ENCODE measurements at regions not wholly inside any gene's neighbourhood (a gene's known extent, or its start where the extent isn't known, plus 50 kb on each side); places are given as distances from the start of the nearest gene placed in this dataset.
"Not testable (repeated sequence)": the region's sequence is repeated elsewhere in the genome, so short reads cannot be mapped to it uniquely, and the experiment has no call there.

DNA sequence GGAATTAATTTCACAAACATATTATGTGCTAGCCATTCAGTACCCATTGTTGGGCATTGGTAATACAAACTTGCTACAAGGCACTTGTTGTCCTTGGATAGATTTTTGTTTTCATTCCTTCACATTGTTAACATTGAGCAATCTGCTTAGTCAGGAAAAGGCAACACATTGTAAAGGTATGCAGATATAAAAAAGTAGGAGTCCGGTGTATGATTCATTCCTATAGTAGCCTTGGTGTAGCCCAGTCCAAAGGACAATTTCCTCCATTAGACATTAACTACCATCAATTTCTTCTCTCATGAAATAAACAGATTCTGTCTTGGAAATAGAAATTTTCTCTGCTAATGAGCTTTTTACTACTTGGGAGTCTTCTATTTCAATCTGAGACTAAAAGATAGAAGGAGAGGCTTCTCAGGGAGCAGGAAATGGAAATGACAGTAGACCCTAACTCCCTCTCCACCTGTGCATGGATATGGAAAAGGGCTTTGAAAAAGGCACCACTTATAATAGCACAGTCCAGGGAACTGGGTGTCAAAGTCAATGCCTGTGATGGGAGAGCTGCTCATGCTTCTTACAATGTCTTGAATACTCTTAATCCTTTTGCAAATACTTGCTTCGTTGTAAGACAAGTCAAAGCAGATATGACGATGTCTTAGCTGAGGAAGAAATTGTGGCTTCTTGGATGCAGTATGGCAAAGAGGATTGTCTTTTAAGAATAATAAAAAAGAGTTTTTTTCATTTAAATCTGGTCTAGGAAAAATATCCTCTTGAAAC is 369.4 kb upstream of the CITED2 start:
- DNase-seq, result no peak

DNA sequence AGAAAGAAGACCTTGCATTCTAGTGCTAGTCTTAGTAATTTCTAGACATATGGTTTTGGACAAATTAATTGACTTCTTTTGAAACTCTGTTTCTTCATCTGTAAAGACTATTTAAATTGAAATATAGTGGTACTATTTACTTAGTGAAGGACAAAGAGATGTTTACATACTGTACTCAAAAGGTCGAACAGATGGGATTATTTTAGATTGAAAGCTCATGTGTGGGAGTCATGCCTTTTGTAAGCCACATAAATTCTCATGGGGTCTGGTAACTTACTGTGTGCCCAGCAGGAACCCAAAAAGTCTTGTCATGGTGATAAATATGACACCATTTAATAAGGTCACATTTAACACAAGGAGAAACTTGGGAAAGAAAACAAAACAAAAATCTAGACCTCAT is 368.2 kb upstream of the CITED2 start:
- DNase-seq, result no peak

DNA sequence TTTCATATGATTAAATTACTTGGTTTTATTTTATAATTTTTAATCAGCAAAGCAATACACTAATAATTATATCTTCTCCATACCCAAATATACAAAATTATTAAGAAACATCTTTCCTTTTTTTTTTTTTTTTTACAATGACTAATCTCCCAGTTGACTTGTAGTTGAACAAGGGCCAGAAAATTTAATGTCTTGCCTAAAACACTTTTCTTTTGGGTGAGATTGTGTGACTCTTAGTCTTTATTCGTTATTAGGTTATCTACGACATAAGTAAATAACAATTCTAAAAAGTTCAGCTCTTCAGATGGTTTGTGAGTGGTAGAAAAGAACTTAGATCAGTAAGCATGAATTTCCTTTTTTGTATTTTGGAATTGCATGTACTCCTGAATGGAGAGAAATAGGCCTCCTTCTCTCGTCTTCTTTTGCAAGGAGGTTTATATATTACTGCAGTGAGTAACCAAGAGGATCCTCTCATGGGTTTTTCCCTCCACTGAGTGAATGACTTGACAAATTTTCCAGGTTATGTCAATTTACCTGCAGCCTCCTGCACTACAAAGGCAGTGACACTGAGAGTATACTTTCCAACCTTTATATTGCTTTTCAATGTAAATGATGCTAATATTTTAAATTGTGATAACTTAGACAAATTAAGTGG is 364.5 kb upstream of the CITED2 start:
- DNase-seq, result no peak

DNA sequence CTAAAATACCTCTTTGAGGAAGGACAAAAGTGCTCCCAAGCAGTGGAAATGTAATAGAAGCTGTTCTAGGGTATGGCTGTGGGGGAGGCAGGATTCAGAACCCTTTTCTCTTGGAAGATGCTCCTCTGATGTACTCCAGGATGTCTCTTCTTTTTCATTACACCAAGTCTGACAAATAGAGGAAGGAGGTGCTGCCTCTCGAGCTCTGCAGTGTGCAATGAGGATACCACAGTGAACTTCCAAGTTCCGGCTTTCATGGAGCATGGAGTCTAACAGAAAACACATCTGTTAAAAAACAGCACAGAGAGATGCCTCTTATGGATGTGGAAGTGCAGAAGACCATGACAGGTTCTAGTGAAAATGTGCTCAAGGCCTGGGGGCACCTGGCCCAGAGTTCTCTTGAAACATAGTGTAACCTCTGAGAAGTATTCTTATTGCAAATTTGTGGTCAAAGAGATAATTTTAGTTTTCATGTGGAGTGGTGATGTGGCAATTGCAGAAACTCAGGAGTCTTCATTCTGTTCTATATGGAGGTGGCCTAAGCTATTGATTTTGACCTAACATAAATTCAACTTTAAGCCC is 362.0 kb upstream of the CITED2 start:
- DNase-seq, result no peak

DNA sequence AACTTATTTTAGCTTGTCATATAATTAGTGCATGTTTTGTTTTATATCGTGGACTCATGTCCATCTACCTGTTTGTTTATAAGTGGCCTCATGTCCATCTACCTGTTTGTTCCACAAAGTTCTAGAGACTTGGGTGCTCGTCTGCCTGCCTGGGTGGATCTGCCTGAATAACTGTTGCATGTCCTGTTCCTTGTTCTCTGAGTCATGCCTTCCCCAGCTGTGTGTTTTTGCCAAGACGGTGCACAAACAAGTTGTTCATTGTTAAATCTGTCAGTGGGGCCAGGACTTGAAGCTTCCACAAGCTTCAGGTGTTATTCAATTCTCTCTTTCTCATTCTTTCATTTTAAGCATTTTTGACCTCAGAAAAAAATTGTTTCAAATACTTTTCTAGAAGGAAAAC is 358.0 kb upstream of the CITED2 start:
- DNase-seq, result no peak

DNA sequence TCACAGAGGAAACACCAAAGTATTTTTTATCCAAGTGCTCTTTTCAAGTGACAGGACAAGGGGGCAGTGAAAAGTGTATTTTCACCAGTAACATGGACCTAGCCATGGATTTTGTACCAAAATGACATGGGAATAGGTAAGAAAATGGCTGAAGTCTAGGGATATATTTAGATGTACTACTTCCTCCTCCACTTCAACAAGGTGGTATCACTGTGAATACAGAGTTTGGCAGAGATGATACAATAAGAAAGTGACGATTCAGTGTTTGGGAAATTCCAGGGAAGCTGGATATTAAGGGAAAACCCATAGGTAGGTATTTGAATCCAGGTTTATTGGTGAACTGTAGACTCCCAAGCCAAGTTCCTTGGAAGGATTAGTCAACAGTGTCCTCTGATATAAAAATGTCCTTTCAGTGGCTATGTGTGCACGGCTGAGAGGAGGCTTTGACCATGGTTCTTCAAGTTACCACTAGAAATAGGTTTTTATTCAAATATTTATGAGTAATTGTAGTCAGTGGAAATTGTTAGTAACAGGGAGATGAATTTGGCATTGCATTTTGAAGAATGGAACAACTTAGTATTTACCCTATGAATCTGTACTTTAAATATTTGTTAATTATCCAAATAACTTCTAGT is 356.0 kb upstream of the CITED2 start:
- no peak for DNase-seq

DNA sequence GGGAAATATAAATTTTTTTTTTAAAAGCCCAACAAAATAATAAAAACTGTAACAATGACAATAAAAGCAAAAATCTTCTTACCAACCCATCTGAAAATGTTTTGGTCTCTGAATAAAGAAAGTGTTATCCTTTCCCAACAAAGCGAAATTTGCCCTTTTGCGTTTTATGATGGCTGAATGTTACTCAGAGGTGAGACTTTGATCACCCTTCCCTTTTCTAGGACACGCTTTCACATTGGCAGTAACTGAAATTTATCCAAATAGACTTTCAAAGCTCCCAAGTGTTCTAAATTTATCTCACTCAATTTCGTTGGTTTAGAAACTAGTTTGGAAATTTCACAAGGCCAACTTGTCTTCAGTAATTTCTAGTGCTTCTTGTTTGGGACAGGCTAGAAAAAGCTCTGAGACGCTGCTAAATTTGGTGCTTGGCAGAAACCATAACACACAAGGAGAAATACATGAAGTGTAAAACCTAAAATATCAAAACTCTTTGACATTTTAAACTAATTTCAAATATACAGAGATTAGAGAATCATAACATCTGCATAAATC is 354.5 kb upstream of the CITED2 start:
- DNase-seq, result no peak

DNA sequence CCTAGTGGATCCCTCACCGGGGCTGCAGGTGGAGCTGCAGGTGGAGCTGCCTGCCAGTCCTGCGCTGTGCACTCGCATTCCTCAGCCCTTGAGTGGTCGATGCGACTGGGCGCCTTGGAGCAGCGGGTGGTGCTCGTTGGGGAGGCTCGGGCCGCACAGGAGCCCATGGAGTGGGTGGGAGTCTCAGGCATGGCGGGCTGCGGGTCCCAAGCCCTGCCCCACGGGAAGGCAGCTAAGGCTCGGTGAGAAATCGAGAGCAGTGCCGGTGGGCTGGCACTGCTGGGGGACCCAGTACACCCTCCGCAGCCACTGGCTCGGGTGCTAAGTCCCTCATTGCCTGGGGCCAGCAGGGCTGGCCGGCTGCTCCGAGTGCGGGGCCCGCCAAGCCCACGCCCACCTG is 351.8 kb upstream of the CITED2 start:
- DNase-seq, result not testable (repeated sequence)

DNA sequence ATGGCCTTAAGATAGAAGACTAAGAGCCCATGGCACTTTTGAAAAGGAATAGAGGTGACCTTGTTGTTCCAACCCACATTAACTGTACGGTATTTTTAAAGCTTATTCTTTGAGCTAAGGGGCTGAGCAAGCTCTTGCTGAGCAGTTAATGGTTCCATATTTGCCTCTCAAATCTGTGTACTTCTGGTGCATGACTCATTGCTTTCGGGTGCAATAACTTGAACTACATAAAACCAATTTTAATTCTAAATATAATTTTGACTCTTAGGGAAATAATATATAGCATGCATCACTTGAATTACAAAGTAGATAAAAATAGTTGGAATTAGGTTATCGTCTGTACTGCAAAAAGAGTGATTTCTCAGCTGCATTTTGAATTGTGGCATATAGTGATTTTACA is 348.1 kb upstream of the CITED2 start:
- no peak for DNase-seq

DNA sequence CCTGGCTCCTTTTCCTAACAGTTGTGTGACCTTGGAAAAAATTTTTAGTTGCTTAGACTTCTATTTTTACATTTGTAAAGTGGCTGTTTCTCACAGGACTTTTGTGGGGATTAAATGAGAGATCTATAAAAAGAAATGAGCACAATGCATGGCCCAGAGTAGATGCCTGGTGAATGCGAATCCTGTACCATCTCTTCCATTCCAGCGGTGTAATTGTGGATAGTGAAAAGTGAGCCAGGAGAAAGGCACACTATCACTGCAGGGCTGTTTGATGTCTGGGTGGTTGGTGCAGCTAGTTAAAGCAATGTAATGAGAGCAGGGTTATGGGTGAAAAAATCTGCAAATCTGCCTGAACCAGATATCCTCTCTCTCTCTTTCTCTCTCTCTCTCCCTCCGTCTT is 347.5 kb upstream of the CITED2 start:
- DNase-seq, result no peak

DNA sequence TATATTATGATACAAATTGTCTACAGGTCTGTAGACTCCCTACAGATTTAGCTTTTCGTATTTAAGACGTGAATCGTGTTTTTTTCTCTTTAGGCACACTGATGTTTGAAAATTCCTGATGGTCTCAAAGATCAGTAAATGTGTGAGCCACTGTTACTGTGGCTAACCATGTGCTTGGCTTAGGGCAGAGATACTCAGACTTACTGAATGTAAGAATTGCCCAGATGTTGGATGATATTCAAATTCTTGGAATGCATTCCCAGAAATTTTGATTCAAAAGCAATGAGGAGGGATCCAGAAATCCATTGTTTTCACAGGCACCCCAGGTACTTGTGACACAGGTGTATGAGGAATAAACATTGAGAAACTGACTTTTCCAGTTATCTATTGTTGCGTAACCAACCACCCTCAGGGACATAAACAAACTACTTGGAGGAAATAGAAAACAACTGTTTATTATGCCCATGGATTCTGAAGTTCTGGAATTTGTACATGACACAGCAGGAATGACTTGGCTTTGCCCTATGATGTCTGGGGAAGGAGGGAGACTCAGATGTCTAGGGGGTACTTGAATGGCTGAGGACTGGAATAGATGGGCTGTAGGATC is 339.6 kb upstream of the CITED2 start:
- DNase-seq, result no peak

DNA sequence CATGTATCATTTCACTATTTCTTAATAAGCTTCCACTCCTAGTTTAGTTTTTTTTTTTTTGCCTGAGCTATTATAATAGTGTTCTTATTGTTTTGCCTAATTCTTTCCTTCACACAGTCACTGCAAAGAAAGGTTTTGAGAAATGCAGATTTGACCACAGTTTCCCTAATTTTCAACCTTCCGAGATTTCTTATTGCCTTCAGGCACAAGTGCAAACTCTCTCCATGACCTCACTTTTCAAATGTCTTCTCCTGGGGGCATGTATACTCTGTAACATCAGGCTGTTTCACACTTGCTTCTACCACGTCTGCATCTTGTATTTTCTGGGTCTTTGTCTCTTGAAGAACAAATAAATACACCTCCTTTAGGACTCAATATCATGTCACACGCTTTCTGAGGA is 339.0 kb upstream of the CITED2 start:
- no peak for DNase-seq

DNA sequence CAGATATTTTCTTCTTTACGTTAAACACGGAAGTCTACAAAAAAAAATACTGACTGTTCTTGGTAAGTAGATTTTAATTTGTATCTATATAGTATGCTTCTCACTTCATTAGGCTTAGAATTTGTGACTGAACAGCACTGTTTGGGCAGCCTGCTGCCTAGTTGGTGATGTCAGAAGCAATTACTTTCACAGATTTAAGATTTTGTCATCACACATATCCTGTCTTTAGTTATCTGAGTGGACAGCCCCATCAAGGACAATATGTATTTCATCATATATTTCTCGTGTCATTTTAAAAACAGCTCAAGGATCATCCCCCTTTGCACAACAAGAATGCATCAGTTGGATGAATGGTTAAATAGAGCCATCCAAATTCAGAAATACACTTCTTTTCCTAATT is 338.4 kb upstream of the CITED2 start:
- no peak for DNase-seq

DNA sequence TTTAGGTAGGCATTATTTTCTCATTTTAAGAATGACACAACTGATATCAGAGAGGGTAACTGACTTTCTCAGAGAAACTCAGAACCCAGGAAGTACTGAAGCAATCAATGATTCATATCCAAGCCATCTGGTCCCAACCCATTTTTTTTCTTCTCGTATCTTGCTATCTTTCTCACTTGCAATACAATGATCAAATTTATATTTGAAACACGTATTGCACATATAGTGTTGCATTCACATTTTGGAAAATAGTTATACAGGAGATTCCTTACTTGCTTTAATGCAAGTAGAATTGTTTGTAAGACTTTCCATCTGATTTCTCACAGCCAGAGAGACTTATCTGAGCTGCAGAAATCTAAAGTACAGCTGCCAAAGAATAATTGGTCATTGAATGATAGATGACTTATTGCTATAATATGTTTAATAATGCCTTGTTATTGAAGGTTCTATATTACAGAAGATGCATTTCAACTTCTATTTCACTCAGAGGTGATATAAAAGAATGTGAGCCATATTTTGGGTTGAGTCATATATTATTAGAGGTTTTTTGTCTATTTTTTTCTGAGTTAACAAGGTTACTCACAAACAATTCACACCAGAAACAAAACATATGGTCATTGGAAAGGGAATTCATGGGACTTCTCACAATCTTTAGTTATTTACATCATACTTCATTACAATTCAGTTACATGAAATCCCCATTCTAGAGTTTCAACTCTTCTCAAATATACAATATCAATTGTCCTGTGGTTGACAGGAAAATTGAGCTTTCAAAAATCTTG is 337.5 kb upstream of the CITED2 start:
- no peak for DNase-seq

DNA sequence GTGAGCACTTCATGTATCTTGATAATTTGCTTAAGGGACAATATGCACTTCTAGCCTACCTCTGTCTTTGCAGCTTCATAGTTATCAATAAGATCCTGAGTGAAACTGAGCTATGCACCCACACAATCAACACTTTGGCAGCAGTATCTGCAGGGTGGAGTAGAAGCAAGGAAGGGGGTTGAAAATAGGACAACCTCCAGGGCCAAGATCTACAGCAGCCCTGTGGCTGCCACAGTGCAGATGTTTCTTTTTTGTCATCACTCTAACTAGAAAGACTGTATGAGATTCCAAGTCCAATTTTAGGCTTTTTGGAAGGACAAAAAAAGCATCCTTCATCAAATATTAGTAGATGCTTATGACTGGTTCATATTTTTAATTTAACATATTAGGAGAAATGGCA is 336.1 kb upstream of the CITED2 start:
- DNase-seq, result no peak

DNA sequence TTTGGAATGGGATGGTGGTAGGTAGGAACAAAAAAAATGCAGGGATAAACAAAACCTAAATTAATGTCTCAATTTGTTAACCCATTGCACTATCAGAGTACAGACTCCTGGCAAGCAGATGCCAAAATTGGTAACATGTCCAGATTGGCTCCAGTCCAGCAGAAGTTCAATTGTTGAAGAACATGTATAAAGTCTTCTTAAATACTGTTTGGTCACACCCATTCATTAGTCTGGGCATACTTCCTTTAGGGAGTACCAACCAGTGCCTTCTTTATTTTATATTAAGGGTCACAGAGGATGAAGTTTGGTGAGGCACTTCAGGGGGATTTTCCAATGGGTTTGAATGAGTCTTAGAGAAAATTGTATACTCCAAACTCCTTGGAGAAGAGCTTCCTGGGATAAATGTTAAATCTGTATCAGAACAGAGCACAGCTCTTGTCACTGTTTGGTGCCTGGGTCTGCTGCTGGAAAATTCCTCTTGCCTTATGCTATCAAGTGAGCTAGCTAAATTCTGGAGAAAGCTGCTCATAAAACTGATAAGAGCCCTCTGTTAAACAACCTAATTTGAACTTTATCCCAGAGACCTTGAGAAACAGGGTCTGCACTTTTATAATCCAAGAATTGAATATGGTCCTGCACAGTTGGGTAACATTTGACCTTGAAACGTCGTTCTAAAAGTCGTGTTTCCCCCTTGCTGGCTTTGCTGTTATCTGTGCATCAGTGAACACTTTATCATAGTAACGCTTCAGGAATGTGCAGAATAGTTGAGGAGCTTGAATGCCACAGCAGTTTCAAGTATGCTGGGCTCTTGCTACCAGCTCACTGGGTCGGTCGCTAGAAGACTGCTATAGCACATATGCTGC is 334.1 kb upstream of the CITED2 start:
- DNase-seq, result no peak

DNA sequence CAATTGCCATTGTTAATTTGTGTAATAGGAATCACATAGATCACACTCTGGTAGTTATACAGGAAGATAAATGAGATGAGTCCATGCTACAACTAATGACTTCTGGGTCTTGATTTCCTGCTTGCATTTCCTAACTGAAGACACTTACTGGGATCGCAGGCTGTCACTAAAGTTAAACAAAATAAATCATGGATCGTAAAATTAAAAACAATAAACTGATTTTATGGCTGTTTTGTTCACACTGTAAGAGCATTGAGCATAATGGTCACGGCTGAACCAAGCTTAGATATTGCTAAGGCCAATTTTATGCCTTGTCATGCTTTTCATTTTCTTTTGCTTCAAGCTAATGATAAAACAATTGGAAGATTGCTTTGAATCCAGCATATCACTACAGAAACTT is 332.5 kb upstream of the CITED2 start:
- no peak for DNase-seq

DNA sequence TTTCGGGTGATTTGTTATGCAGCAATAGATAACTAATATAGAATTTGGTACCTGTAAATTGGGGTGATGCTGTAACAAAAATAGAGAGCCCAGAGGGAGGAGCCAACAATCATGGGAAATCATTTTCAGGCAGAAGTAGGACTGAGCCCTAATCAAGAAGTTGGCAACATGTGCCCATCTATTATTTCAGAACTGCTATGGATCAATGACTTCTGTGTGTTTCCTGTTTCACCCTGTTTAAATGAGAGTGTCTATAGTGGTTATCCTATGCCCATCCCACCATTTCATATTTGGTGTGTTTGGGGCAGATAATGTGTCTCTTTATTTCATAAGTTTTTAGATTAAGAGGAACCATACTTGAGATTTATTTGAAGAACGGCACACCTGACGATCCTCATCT is 330.8 kb upstream of the CITED2 start:
- no peak for DNase-seq

DNA sequence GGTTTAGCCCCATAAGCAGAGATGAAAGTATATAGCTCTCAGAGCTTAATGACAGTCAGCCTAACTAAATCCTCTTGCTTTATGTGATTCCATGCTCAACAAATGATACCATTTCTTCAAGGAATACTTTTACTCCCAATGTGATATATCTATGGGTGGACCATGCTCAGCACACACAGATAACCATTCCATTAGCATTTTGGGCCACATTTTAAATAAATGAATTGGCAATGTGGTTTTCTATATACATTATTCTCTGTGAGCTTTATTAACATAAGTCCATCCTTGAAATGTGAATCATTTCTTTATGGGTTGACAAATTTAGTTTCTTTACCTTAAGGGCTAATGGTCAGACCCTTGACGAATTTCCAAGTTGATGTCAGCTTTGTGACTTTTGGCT is 329.3 kb upstream of the CITED2 start:
- DNase-seq, result no peak

DNA sequence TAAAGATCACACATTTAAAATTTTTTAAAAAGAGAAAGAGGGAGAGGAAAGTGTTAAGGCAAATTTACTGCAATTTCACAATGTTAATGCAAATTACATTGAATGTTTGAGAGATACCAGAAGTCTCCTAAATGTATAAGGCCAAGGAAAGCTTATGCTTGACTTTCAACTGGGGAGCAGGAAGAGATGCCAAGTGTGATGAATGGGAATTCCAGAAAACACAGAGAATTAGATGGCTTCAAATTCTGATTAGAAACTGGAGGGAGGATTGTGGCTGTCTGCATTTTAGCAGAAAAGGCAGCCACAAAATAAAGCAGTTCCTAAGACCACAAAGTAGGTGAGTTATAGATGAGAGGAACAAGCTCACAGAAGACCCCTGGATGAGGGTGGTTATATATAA is 328.3 kb upstream of the CITED2 start:
- DNase-seq, result no peak

DNA sequence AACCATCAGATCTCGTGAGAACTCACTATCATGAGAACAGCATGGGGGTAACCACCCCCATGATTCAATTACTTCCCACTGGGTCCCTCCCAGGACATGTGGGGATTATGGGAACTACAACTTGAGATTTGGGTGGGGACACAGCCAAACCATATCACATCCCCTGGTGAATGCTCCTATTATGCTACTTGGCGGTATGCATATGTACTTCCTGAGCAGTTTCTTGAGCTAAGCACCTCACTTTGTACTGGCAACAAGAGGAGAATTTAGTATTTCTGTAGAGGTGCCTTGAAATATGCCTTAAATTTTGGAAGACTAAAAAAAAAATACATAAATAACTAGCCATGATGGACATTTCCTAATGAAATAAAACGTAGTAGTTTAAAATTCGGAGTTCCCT is 327.2 kb upstream of the CITED2 start:
- DNase-seq, result no peak

Measured in activated CD8-positive, alpha-beta memory T cell treated with anti-CD3 and anti-CD28 coated beads for 24 hours (primary cell).